Panc1 (cell line): ENCODE measurements at regions not wholly inside any gene's neighbourhood (a gene's known extent, or its start where the extent isn't known, plus 50 kb on each side); places are given as distances from the start of the nearest gene placed in this dataset.

ENCODE experiments used
- ATAC-seq: fragments of 200-7000 bp; cut with Tn5 transposase; 2 replicates; pipeline ENCODE4 v1.9.1; 2020; ENCODE audit warnings: mild to moderate bottlenecking, moderate library complexity
- BruUV-seq: library from RNA; stranded (reverse); fragments of 400-500 nt; replicated peaks from 2 replicates; lab custom pipeline; 2021; lab: Mats Ljungman, UMichigan
- CTCF ChIA-PET: fragments of 300-600 bp; sonication (Branson Sonifier 250); formaldehyde crosslinking; loops from one replicate; lab custom pipeline; 2022; ENCODE audit warnings: antibody characterized with exemption; lab: Charles Lee
- POLR2A ChIA-PET: fragments of 300-600 bp; sonication (Branson Sonifier 250); formaldehyde crosslinking; loops from one replicate; lab custom pipeline; 2022; ENCODE audit warnings: antibody characterized with exemption; lab: Charles Lee
- DNase-seq: peaks from one replicate; pipeline ENCODE4 v3.0.0-alpha.2; 2010; ENCODE audit warnings: low read depth, low spot score
- H3K27ac ChIP-seq: 2 replicates; pipeline ENCODE4 v1.5.1; 2011; ENCODE audit warnings: mild to moderate bottlenecking, low read length, inconsistent platforms
- H3K27me3 ChIP-seq: fragments of 200-500 bp; sonication (Bioruptor generic); 2 replicates; pipeline ENCODE4 v1.6.0; 2014; ENCODE audit warnings: low read length, inconsistent platforms; ENCODE audit not compliant: control insufficient read depth, insufficient read depth
- H3K36me3 ChIP-seq: fragments of 200-500 bp; sonication (Bioruptor generic); 2 replicates; pipeline ENCODE4 v1.5.1; 2014; ENCODE audit warnings: inconsistent platforms, mild to moderate bottlenecking, low read length, moderate library complexity; ENCODE audit not compliant: control insufficient read depth, insufficient read depth
- H3K4me1 ChIP-seq: 2 replicates; pipeline ENCODE4 v1.5.1; 2011; ENCODE audit warnings: inconsistent platforms, mild to moderate bottlenecking, low read length, moderate library complexity; ENCODE audit not compliant: control insufficient read depth, insufficient read depth
- H3K4me3 ChIP-seq, 2 experiments: 2 replicates each; pipeline ENCODE4 v1.5.1; 2011 to 2012; ENCODE audit warnings: low read depth in 2 of 2, low read length in 2 of 2, mild to moderate bottlenecking in 2 of 2, inconsistent platforms in 1 of 2, moderate library complexity in 1 of 2
- H3K9me3 ChIP-seq: fragments of 200-500 bp; sonication (Bioruptor generic); 2 replicates; pipeline ENCODE4 v1.5.1; 2014; ENCODE audit warnings: low read depth, mild to moderate bottlenecking, inconsistent platforms, low read length, moderate library complexity; ENCODE audit not compliant: control insufficient read depth, insufficient read depth
- POLR2AphosphoS5 ChIP-seq: IDR thresholded peaks from 2 replicates; pipeline ENCODE4 v1.6.1; 2012; ENCODE audit warnings: mild to moderate bottlenecking, low read depth, low read length, moderate library complexity
- REST ChIP-seq, 2 experiments: IDR thresholded peaks; 2 replicates each; pipeline ENCODE4 v1.6.1; 2011 to 2012; ENCODE audit warnings: low read depth in 2 of 2, control low read depth in 1 of 2, low read length in 1 of 2, mild to moderate bottlenecking in 1 of 2, moderate library complexity in 1 of 2; ENCODE audit not compliant: insufficient read depth in 1 of 2
- SIN3A ChIP-seq: IDR thresholded peaks from 2 replicates; pipeline ENCODE4 v1.6.1; 2012; ENCODE audit warnings: low read depth, mild to moderate bottlenecking, low read length, moderate library complexity, borderline replicate concordance; ENCODE audit not compliant: insufficient read depth
- TCF7L2 ChIP-seq: IDR thresholded peaks from 2 replicates; pipeline ENCODE4 v1.6.1; 2011; ENCODE audit warnings: mild to moderate bottlenecking, low read depth, low read length, inconsistent platforms
- in situ Hi-C: cut with HindIII; loops from 2 replicates; pipeline ENCODE4 v1.10.0; 2016; ENCODE audit warnings: low sequenced_read_pairs, low pct_unique_long_range_greater_than_20kb
- intact Hi-C: fragments of 100-400 bp; cut with micrococcal nuclease; formaldehyde crosslinking; loops from one replicate; pipeline ENCODE4 v1.10.0; 2022; ENCODE audit not compliant: unreplicated experiment
- TF ChIP-seq, protein P1 (sequence below): fragments of 450-650 bp; IDR thresholded peaks from 2 replicates; pipeline ENCODE4 v1.5.1; 2017; ENCODE audit warnings: mild to moderate bottlenecking

DNA sequence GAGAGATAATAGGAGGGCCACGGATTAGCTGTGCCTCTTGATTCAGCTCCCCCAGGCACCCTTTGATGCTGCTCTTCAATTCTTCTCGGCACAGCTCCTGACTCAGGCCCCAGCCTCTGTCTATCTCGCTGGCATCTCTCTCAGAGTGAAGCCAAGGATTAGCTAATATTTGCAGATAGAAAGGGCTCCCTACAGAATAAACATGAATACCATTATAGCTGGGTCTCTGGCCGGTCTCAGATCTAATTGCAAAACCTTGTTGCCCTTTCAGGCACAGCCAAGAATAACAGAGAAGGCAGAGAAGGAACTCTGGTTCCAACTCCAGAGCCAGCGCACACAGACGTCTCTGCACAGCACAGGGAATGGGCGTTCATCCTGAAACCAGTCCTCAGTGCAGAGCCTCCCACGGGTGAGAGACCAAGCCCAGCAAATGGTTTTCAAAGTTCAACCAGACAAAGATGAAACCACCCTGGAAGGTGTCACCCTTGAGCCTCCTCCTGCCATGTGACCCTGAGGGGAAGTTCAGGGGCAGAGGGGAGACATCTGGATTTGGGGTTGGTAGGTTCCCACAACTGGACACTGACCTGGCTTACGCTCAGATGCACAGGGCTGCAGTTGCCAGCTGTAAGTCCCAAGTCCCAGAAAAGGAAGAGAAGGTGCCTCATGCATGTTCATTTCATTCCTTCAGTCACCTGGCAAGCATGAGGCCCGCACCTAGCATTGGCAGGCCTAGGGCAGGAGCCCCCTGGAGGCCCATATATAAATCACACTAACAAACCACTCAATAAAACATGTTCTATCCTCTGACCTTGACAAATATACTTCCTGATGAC, 394.0 kb downstream of the NPHP4 start:
- POLR2A ChIA-PET = no interaction called here
- Histone ChIP-seq H3K9me3 (no peaks in the 10 kb centered on the region), H3K36me3 (no peaks in the 10 kb centered on the region), H3K4me1 (no peaks in the 10 kb centered on the region), H3K27ac (no peak overlapping the region), H3K27me3 (peaks cover 7% of the 10 kb centered on the region), H3K4me3 (no peak overlapping the region)
- CTCF ChIA-PET = no interaction called here
- intact Hi-C loops = no loop called here
- no peak for DNase-seq
- peak; percentile 37; the same call in 1 of the 2 replicates for ATAC-seq
- no TSS peak for BruUV-seq
- TF ChIP-seq SIN3A (no peak), POLR2AphosphoS5 (no peak), TCF7L2 (no peak), REST (IDR thresholded peaks at IDR 0.05; ENCODE audit: insufficient read depth in 1 of 2, low read depth in 2 of 2, low read length in 1 of 2) (no peak)
- TF ChIP-seq, protein P1, sequence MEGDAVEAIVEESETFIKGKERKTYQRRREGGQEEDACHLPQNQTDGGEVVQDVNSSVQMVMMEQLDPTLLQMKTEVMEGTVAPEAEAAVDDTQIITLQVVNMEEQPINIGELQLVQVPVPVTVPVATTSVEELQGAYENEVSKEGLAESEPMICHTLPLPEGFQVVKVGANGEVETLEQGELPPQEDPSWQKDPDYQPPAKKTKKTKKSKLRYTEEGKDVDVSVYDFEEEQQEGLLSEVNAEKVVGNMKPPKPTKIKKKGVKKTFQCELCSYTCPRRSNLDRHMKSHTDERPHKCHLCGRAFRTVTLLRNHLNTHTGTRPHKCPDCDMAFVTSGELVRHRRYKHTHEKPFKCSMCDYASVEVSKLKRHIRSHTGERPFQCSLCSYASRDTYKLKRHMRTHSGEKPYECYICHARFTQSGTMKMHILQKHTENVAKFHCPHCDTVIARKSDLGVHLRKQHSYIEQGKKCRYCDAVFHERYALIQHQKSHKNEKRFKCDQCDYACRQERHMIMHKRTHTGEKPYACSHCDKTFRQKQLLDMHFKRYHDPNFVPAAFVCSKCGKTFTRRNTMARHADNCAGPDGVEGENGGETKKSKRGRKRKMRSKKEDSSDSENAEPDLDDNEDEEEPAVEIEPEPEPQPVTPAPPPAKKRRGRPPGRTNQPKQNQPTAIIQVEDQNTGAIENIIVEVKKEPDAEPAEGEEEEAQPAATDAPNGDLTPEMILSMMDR = no peak; the same call in 1 of the 2 replicates
- in situ Hi-C loops = no loop called here

GRCh38 chr1:5597171-5597850, 394.9 kb downstream of the NPHP4 start:
- Histone ChIP-seq H3K4me1 (no peaks in the 10 kb centered on the region), H3K9me3 (no peaks in the 10 kb centered on the region), H3K4me3 (no peak overlapping the region), H3K27me3 (peaks cover 7% of the 10 kb centered on the region), H3K36me3 (no peaks in the 10 kb centered on the region), H3K27ac (no peak overlapping the region)
- ATAC-seq = no peak
- in situ Hi-C loops (no loop called here), intact Hi-C loops (no loop called here)
- CTCF ChIA-PET = no interaction called here
- no TSS peak for BruUV-seq
- no peak for DNase-seq
- no peak for TF ChIP-seq SIN3A
- no peak for TF ChIP-seq REST (IDR thresholded peaks at IDR 0.05; ENCODE audit: insufficient read depth in 1 of 2, low read depth in 2 of 2, low read length in 1 of 2)
- POLR2A ChIA-PET = no interaction called here
